MM.1S (cell line): ENCODE measurements at regions not wholly inside any gene's neighbourhood (a gene's known extent, or its start where the extent isn't known, plus 50 kb on each side); places are given as distances from the start of the nearest gene placed in this dataset.

Source experiments
- DNase-seq: peaks from one replicate; pipeline ENCODE4 v3.0.0-alpha.2; 2015
- H2AFZ ChIP-seq: fragments of 300-600 bp; sonication (generic); 2 replicates; pipeline ENCODE4 v1.6.0; 2016; ENCODE audit warnings: antibody characterized with exemption, low read length
- H3F3A ChIP-seq: fragments of 300-600 bp; sonication (generic); 2 replicates; pipeline ENCODE4 v1.6.1; 2016; ENCODE audit warnings: mild to moderate bottlenecking, antibody characterized with exemption, low read length, moderate library complexity, mixed read lengths; ENCODE audit not compliant: insufficient read depth
- H3K27ac ChIP-seq: fragments of 300-600 bp; sonication (generic); 2 replicates; pipeline ENCODE4 v1.5.1; 2016; ENCODE audit warnings: mild to moderate bottlenecking, low read length
- H3K27me3 ChIP-seq: fragments of 300-600 bp; sonication (generic); replicated peaks from 2 replicates; pipeline ENCODE4 v1.6.0; 2016; ENCODE audit warnings: low read length; ENCODE audit not compliant: insufficient read depth
- H3K36me3 ChIP-seq: fragments of 300-600 bp; sonication (generic); replicated peaks from 2 replicates; pipeline ENCODE4 v1.6.1; 2016; ENCODE audit warnings: mild to moderate bottlenecking, low read length, mixed read lengths; ENCODE audit not compliant: insufficient read depth
- H3K4me1 ChIP-seq: fragments of 300-600 bp; sonication (generic); 2 replicates; pipeline ENCODE4 v1.6.1; 2016; ENCODE audit warnings: low read length, mixed read lengths
- H3K4me2 ChIP-seq: fragments of 300-600 bp; sonication (generic); 2 replicates; pipeline ENCODE4 v1.6.0; 2016; ENCODE audit warnings: low read depth, low read length
- H3K4me3 ChIP-seq: fragments of 300-600 bp; sonication (generic); 2 replicates; pipeline ENCODE4 v1.5.1; 2016; ENCODE audit warnings: low read length, mixed read lengths
- H3K79me2 ChIP-seq: fragments of 300-600 bp; sonication (generic); 2 replicates; pipeline ENCODE4 v1.6.1; 2016; ENCODE audit warnings: mixed run types, low read length, mixed read lengths
- H3K9ac ChIP-seq: fragments of 300-600 bp; sonication (generic); 2 replicates; pipeline ENCODE4 v1.6.1; 2016; ENCODE audit warnings: low read length, mixed read lengths
- H3K9me2 ChIP-seq: fragments of 300-600 bp; sonication (generic); replicated peaks from 2 replicates; pipeline ENCODE4 v1.6.1; 2016; ENCODE audit warnings: mild to moderate bottlenecking, low read length, mixed read lengths; ENCODE audit not compliant: insufficient read depth
- H3K9me3 ChIP-seq: fragments of 300-600 bp; sonication (generic); replicated peaks from 2 replicates; pipeline ENCODE4 v1.6.1; 2016; ENCODE audit warnings: mild to moderate bottlenecking, low read length, mixed read lengths; ENCODE audit not compliant: insufficient read depth
- H4K20me1 ChIP-seq: fragments of 300-600 bp; sonication (generic); 2 replicates; pipeline ENCODE4 v1.6.1; 2016; ENCODE audit warnings: mild to moderate bottlenecking, low read length, moderate library complexity, mixed read lengths; ENCODE audit not compliant: insufficient read depth
- EZH2 ChIP-seq: fragments of 300-600 bp; sonication (generic); optimal IDR thresholded peaks from 2 replicates; pipeline ENCODE3; 2017; ENCODE audit warnings: low read depth, mild to moderate bottlenecking, antibody characterized with exemption, low read length, mixed read lengths
- EZH2phosphoT487 ChIP-seq: fragments of 300-600 bp; sonication (generic); IDR thresholded peaks from 2 replicates; pipeline ENCODE4 v1.6.1; 2018; ENCODE audit warnings: antibody characterized with exemption, low read length
- TF ChIP-seq, protein P1 (sequence below): fragments of 300-600 bp; sonication (generic); IDR thresholded peaks from 2 replicates; pipeline ENCODE4 v1.5.1; 2016; ENCODE audit warnings: antibody characterized with exemption, low read length, mixed read lengths

DNA sequence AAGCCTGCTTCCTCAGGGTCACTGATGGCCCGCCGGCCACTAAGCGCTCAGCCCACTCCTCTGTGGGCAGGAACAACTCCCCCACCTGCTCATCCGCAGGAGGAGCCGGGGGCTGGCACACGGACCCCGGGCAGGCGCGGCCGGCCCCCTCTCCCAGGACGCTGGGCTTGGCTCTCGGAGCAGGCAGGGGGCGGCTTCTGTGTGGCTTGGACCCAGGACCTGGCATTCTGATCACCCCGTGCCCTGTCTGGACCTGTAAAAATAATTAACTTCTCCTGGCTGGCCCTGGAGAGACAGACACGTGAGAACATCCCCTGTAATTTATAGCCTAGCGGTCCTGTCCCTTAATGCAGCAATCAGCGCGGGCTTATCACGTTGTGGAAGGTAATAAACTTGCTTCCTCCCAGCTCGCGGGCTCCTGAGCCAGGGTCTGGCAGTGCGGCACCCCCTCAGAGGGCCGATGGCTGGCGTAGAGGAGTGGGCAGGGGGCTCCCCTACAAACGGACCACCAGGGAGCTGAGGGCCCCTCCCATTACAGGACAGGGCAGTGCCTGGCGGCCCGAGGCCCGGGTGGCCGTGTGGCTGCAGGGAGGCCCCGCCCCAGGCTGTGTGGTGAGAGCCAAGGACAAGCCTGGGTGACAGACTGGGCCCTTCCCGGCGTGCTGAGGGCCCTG lies 84.5 kb upstream of the NKX1-1 start:
- no peak for DNase-seq
- Histone ChIP-seq H3F3A (no peaks in the 10 kb centered on the region), H3K36me3 (no peaks in the 10 kb centered on the region), H4K20me1 (no peaks in the 10 kb centered on the region), H3K9ac (no peak overlapping the region), H3K4me3 (no peak overlapping the region), H3K27me3 (no peaks in the 10 kb centered on the region), H2AFZ (no peak overlapping the region), H3K4me2 (no peak overlapping the region), H3K4me1 (no peaks in the 10 kb centered on the region), H3K9me2 (no peaks in the 10 kb centered on the region), H3K79me2 (no peaks in the 10 kb centered on the region), H3K27ac (no peak overlapping the region), H3K9me3 (no peaks in the 10 kb centered on the region)
- TF ChIP-seq, protein P1, sequence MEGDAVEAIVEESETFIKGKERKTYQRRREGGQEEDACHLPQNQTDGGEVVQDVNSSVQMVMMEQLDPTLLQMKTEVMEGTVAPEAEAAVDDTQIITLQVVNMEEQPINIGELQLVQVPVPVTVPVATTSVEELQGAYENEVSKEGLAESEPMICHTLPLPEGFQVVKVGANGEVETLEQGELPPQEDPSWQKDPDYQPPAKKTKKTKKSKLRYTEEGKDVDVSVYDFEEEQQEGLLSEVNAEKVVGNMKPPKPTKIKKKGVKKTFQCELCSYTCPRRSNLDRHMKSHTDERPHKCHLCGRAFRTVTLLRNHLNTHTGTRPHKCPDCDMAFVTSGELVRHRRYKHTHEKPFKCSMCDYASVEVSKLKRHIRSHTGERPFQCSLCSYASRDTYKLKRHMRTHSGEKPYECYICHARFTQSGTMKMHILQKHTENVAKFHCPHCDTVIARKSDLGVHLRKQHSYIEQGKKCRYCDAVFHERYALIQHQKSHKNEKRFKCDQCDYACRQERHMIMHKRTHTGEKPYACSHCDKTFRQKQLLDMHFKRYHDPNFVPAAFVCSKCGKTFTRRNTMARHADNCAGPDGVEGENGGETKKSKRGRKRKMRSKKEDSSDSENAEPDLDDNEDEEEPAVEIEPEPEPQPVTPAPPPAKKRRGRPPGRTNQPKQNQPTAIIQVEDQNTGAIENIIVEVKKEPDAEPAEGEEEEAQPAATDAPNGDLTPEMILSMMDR = no peak
- TF ChIP-seq EZH2 (no peak), EZH2phosphoT487 (no peak)

DNA sequence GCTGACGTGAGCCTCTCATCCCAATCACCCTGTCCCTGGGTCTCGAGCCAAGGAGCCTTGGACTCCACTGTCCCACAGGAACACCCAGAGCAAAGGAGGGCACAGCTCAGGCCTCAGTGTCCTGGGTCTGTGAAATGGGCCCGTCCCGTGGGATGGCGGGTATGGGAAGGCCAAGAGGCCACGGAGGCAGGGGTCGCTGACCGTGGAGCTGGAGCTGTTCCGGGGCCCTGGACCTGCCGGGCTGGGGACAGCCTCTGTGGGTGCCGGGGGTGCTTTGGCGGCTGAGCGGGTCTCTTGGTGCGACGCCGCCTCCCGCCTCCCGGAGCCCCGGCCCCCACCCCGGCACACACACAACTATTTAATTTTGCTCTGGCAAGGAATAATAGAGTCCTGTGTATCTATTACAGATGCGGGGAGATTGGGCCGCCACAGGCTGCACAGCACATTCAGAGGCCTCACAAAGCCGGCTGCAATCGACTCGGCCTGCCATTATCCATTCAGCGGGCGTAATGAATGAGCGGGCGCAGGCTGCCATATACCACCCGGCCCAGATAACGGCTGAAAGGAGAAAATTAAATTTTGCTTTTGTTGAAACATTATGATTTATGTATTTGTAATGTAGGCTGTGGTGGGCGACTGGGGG lies 83.9 kb upstream of the NKX1-1 start:
- Histone ChIP-seq H3K27me3 (no peaks in the 10 kb centered on the region), H3K4me1 (no peaks in the 10 kb centered on the region), H3K27ac (no peak overlapping the region), H3K4me2 (no peak overlapping the region), H3F3A (no peaks in the 10 kb centered on the region), H3K9me3 (no peaks in the 10 kb centered on the region), H3K9me2 (no peaks in the 10 kb centered on the region), H4K20me1 (no peaks in the 10 kb centered on the region), H3K36me3 (no peaks in the 10 kb centered on the region), H3K9ac (no peak overlapping the region), H3K4me3 (no peak overlapping the region), H2AFZ (no peak overlapping the region), H3K79me2 (no peaks in the 10 kb centered on the region)
- TF ChIP-seq, protein P1 = no peak
- no peak for TF ChIP-seq EZH2
- TF ChIP-seq EZH2phosphoT487 = no peak
- no peak for DNase-seq

DNA sequence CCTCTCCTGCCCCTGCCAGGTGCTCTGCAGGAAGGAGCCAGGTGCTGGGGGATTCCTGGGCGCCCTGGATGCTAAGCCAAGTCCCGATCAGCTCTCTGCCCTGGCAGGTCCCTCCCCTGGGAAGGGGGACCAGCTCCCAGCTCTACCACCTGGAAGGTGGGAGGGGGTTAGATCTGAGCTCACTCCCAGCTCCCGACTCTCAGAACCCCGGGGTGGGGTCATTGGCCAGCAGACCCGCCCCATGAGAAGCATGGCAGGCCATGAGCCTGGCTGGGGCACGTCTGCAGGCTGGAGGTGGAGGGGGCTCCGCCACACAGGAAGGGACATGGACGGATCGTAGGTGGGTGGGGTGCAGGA lies 83.4 kb upstream of the NKX1-1 start:
- H2AFZ ChIP-seq = no peak overlapping the region
- DNase-seq = no peak
- no peaks in the 10 kb centered on the region for H3K27me3 ChIP-seq
- no peaks in the 10 kb centered on the region for H3K4me1 ChIP-seq
- no peaks in the 10 kb centered on the region for H3K79me2 ChIP-seq
- no peaks in the 10 kb centered on the region for H3K9me3 ChIP-seq
- H3K9ac ChIP-seq = no peak overlapping the region
- no peaks in the 10 kb centered on the region for H3F3A ChIP-seq
- no peaks in the 10 kb centered on the region for H4K20me1 ChIP-seq
- H3K36me3 ChIP-seq = no peaks in the 10 kb centered on the region
- H3K4me2 ChIP-seq = no peak overlapping the region
- H3K9me2 ChIP-seq = no peaks in the 10 kb centered on the region
- H3K4me3 ChIP-seq = no peak overlapping the region
- TF ChIP-seq EZH2phosphoT487 (no peak), EZH2 (no peak)
- TF ChIP-seq, protein P1 = no peak
- H3K27ac ChIP-seq = no peak overlapping the region
